BE2C (cell line): ENCODE measurements at regions not wholly inside any gene's neighbourhood (a gene's known extent, or its start where the extent isn't known, plus 50 kb on each side); places are given as distances from the start of the nearest gene placed in this dataset.

ENCODE experiments used
- DNase-seq: peaks from one replicate; pipeline ENCODE4 v3.0.0-alpha.2; 2020
- H3K27me3 ChIP-seq: fragments of 250-450 bp; sonication (Bioruptor Pico); 2 replicates; pipeline ENCODE4 v1.5.1; 2020; ENCODE audit warnings: mild to moderate bottlenecking
- H3K36me3 ChIP-seq: fragments of 250-450 bp; sonication (Bioruptor Pico); 2 replicates; pipeline ENCODE4 v1.5.1; 2020; ENCODE audit warnings: mild to moderate bottlenecking
- H3K4me1 ChIP-seq: fragments of 250-450 bp; sonication (Bioruptor Pico); 2 replicates; pipeline ENCODE4 v1.5.1; 2020
- H3K4me3 ChIP-seq: 2 replicates; pipeline ENCODE4 v1.5.1; 2011; ENCODE audit warnings: low read depth, low read length
- H3K9me3 ChIP-seq: fragments of 250-450 bp; sonication (Bioruptor Pico); 2 replicates; pipeline ENCODE4 v1.5.1; 2020
- TF ChIP-seq, protein P1 (sequence below): IDR thresholded peaks from 2 replicates; pipeline ENCODE4 v1.5.1; 2012; ENCODE audit warnings: mild to moderate bottlenecking, low read depth, low read length

DNA sequence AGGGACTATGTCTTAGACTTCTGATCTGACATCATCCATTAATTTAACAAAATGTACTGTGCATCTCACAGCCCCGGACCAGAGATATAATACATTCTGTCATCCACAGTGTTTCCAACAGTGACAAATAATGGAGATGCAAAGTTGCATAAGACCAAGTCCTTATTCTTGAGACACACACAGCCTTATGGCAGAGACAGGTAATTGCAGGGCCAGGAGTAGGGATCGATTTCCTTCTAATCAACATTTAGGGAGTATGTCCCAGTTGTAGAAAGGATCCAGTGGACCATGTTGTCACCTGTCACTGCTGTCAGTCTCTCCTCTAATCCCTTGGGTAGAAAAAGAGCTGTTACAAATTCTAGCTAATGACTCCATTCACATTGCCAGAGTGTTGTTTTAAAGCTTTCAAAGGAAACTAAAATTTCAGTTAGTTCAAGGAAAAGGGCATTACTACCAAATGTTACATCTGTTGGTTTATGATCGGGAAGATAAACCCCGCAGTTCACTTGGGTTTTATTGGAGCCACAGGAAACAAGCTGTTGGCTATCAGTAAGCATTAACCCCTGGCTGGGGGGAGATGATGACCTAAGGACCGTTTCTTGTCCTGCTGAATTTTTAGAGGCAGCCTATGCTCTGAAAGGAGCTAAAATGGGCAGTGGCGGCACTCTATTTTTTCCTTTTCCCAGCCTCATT is 111.4 kb upstream of the ATXN1 start:
- TF ChIP-seq, protein P1, sequence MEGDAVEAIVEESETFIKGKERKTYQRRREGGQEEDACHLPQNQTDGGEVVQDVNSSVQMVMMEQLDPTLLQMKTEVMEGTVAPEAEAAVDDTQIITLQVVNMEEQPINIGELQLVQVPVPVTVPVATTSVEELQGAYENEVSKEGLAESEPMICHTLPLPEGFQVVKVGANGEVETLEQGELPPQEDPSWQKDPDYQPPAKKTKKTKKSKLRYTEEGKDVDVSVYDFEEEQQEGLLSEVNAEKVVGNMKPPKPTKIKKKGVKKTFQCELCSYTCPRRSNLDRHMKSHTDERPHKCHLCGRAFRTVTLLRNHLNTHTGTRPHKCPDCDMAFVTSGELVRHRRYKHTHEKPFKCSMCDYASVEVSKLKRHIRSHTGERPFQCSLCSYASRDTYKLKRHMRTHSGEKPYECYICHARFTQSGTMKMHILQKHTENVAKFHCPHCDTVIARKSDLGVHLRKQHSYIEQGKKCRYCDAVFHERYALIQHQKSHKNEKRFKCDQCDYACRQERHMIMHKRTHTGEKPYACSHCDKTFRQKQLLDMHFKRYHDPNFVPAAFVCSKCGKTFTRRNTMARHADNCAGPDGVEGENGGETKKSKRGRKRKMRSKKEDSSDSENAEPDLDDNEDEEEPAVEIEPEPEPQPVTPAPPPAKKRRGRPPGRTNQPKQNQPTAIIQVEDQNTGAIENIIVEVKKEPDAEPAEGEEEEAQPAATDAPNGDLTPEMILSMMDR = 0 out of 2 replicates have a peak, but pooled peaks have one; percentile 3
- Histone ChIP-seq H3K27me3 (no peaks in the 10 kb centered on the region), H3K9me3 (no peaks in the 10 kb centered on the region), H3K36me3 (no peaks in the 10 kb centered on the region), H3K4me3 (no peak overlapping the region), H3K4me1 (no peaks in the 10 kb centered on the region)
- no peak for DNase-seq

DNA sequence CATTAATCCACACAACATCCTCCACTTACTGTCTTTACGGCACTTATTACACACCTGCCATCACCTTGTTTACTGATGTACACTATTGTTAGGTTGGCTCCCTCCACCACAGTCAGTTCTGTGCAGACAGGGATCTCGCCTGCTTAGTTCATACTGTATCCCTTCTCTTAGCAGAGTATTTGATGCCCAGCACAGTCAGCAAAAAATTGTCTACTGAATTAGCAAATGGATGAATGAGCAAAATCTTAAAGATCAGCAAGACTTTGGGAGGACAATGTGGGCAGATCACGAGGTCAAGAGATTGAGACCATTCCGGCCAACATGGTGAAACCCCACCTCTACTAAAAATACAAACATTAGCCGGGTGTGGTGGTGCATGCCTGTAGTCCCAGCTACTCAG is 109.8 kb upstream of the ATXN1 start:
- TF ChIP-seq, protein P1 = no peak
- no peak for DNase-seq
- no peaks in the 10 kb centered on the region for H3K9me3 ChIP-seq

DNA sequence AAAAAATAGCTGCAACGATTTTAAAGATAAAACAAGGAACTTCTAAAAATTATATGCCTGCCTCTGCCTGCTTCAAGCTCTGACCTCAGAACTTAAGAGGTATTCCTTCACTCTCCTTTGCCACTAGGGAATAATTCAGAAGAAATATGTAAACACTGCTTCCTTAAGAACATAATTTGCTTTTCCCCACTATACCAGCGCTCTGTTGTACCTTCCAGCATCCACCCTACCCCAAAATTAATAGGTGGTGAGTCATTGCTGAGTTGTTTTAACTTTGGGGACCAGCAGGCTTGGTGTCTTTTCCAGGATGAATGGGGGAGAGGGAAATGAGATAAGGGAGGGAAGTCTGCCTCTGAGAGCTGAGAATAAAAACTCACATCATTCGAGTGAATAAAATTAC is 107.7 kb upstream of the ATXN1 start:
- no peaks in the 10 kb centered on the region for H3K27me3 ChIP-seq
- no peak overlapping the region for H3K4me3 ChIP-seq
- H3K9me3 ChIP-seq = no peaks in the 10 kb centered on the region
- no peak for DNase-seq
- no peaks in the 10 kb centered on the region for H3K4me1 ChIP-seq
- no peaks in the 10 kb centered on the region for H3K36me3 ChIP-seq
- TF ChIP-seq, protein P1 = no peak

More for the DNA sequence above, 109.8 kb upstream of the ATXN1 start:
- Histone ChIP-seq H3K36me3 (no peaks in the 10 kb centered on the region), H3K27me3 (no peaks in the 10 kb centered on the region), H3K4me1 (no peaks in the 10 kb centered on the region), H3K4me3 (no peak overlapping the region)

DNA sequence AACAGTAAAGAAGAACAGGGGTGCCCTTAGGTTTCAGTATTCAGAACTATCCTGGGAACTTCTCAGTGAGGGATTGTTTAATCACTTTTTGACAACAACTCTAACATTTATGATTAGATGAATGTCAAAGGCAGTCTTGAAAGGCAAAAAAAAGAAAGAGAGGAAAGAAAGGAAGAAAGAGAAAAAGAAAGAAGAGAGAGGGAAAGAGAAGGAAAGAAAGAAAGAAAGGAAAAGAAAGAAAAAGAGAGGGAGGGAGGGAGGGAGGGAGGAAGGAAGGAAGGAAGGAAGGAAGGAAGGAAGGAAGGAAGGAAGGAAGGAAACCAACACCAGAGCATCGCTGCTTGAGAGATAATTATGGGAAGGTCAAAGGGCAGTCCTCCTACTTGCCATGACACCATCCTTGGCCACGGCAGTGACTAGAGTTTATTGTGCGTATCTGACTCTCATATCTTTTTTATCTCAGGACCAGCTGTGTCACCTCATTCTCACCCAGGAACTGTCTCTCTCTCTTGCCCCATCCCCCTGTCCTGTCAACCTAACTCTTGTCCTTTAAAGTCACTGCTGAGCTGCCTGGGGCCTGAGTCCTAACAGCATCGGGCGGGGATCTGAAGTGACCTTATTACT is 96.8 kb upstream of the ATXN1 start:
- H3K27me3 ChIP-seq = no peaks in the 10 kb centered on the region; the same call in 1 of the 2 replicates
- H3K4me3 ChIP-seq = no peak overlapping the region
- H3K9me3 ChIP-seq = no peaks in the 10 kb centered on the region
- H3K4me1 ChIP-seq = no peaks in the 10 kb centered on the region
- no peak for DNase-seq
- TF ChIP-seq, protein P1 = no peak
- H3K36me3 ChIP-seq = no peaks in the 10 kb centered on the region

DNA sequence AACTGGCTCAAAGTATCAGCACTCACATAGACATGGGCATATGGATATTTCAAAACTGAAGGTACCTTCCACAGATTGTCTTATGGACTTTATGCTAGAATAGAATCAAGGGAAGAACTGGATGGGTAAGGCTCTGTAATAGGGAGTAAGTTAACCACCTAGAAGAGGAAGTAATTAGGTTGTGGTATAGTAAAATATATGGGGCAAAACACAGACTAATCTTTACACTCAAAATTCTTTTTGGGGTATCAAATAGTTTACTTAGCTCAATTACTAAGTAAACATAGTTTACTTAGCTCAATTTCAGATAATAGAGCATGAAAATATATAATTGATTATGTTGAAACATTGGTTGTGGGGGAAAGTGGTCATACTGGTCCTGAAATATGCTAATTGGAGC is 94.2 kb upstream of the ATXN1 start:
- Histone ChIP-seq H3K9me3 (no peaks in the 10 kb centered on the region), H3K4me3 (no peak overlapping the region), H3K27me3 (no peaks in the 10 kb centered on the region; the same call in 1 of the 2 replicates), H3K4me1 (no peaks in the 10 kb centered on the region), H3K36me3 (no peaks in the 10 kb centered on the region)
- DNase-seq = no peak
- TF ChIP-seq, protein P1 = no peak

DNA sequence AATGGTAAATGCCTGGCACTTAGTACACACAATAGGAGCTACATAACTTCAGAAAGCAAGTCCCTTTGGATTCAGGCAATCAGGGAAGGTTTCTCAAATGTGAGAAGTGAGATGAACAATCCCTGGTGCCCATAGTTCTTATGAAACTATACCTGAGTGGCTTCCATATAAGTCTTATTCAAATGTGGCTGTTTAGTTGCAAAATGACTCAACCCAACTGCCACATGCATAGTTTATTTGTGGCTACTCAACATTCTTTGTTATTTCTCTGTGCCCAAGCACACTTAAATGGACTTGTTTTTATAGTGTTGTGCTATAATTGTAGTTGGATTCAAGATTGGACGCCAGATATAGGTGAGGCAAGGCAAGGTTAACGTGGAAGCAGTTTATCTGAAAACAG is 93.7 kb upstream of the ATXN1 start:
- H3K27me3 ChIP-seq = no peaks in the 10 kb centered on the region; the same call in 1 of the 2 replicates
- no peak overlapping the region for H3K4me3 ChIP-seq
- no peaks in the 10 kb centered on the region for H3K36me3 ChIP-seq
- TF ChIP-seq, protein P1 = no peak
- DNase-seq = no peak
- no peaks in the 10 kb centered on the region for H3K9me3 ChIP-seq
- H3K4me1 ChIP-seq = no peaks in the 10 kb centered on the region
